Retinal pigment epithelial cell (primary cell): ENCODE measurements at regions not wholly inside any gene's neighbourhood (a gene's known extent, or its start where the extent isn't known, plus 50 kb on each side); places are given as distances from the start of the nearest gene placed in this dataset.

Source experiments
- DNase-seq: peaks from one replicate; pipeline ENCODE4 v3.0.0-alpha.2; 2010; ENCODE audit warnings: low read depth
- H3K4me3 ChIP-seq: 2 replicates; pipeline ENCODE4 v1.5.1; 2011; ENCODE audit warnings: mild to moderate bottlenecking, low read length, control low read depth, moderate library complexity
- TF ChIP-seq, protein P1 (sequence below): conservative IDR thresholded peaks from 2 replicates; pipeline ENCODE4 v1.5.1; 2011; ENCODE audit warnings: low read depth, low read length, control low read depth, inconsistent platforms

DNA sequence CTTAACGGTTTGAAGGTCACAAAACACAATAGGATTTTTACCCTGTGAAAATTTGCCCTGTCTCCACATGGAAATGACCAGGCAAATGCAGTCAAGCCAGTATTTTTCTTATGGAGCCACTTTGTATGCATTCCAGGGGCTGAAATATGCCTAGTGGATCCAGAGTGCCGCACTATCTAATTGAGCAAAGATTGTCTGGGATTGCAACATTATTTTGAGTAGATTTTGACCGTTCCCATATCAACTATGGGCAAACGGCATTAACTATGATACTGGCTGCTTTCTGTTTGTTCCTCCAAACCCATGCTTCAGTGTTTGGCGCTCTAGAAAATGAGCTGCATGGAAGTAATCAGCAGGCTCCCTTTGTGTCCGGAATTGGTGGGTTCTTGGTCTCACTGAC, 223.0 kb downstream of the BTG1 start:
- TF ChIP-seq, protein P1, sequence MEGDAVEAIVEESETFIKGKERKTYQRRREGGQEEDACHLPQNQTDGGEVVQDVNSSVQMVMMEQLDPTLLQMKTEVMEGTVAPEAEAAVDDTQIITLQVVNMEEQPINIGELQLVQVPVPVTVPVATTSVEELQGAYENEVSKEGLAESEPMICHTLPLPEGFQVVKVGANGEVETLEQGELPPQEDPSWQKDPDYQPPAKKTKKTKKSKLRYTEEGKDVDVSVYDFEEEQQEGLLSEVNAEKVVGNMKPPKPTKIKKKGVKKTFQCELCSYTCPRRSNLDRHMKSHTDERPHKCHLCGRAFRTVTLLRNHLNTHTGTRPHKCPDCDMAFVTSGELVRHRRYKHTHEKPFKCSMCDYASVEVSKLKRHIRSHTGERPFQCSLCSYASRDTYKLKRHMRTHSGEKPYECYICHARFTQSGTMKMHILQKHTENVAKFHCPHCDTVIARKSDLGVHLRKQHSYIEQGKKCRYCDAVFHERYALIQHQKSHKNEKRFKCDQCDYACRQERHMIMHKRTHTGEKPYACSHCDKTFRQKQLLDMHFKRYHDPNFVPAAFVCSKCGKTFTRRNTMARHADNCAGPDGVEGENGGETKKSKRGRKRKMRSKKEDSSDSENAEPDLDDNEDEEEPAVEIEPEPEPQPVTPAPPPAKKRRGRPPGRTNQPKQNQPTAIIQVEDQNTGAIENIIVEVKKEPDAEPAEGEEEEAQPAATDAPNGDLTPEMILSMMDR = no peak
- H3K4me3 ChIP-seq = no peak overlapping the region
- DNase-seq = no peak

DNA sequence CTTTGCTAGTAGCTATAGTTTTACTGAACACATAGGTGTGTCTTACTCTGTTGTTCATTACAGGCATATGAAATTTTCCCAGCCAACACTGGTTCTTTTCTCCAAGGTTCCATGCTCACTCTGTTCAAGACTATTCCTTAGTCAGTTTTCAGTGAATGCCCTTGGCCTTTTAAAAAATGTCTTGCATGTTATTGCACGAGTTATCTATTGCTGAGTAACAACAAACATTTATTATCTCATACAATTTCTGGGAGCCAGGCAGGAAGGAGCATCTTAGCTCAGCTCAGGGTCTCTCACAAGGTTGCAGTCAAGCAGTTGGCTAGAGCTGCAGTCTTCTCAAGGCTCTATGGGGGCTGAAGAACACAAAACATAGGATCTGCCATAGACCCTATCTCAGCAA, 223.5 kb downstream of the BTG1 start:
- DNase-seq = no peak
- TF ChIP-seq, protein P1 = no peak
- no peak overlapping the region for H3K4me3 ChIP-seq

DNA sequence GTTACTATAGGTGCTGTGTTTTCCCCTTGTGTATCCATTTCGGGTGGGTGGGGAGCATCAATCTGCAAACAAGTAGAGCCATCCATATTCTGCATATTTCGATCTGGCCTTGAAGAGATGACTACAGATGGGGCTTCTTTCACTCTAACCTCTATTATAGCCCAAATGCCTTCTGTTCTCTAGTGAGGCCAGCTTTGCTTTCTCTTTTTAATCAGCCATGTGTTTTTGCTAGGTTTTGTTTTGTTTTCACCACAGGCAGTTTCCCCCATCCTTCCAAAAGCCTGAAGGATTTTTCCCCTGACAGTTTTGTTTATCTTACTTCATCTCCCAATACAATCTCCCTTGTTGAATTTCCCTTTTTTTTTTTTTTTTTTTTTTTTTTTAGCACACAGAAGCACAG, 224.1 kb downstream of the BTG1 start:
- DNase-seq = no peak
- TF ChIP-seq, protein P1 = no peak
- no peak overlapping the region for H3K4me3 ChIP-seq

DNA sequence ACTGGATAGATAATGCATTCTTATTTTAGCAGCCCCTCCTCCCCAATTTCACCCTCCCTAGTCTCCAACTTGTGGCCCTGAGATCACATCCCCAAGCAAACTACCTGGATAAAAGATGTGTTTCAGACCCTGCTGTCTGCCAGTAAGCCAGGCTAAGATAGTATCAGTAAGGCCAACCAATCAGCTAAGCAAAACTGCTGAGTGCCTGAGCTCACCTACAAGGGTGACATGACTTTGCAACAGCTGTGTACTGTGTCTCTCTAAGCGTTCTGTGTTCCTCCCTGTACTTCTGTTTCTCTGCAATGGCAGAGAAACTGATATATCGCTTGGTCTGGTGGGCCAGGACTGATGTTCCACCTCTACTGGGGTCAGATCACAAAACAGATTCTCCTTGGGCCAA, 224.9 kb downstream of the BTG1 start:
- H3K4me3 ChIP-seq = no peak overlapping the region
- no peak for DNase-seq
- TF ChIP-seq, protein P1 = no peak

DNA sequence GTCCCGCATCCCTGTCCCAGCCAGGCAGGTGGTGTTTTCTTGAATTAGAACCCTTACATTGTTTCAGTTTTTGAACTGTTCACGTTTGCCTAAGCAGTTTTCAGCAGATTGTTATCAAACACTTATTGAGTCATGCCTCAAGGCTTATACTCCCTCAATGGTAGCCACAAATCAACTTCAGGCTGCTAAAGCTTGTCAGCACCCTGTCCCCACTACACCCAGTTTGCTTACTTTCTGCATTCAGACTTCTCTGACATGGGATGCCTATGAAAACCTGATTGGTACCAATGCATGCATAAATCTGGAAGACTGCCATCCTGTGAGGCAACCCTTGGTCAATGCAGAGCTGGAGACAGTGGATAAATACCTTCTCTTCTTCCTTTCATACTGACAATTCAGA, 225.4 kb downstream of the BTG1 start:
- TF ChIP-seq, protein P1 = no peak
- peak; percentile 46 for DNase-seq
- H3K4me3 ChIP-seq = no peak overlapping the region

DNA sequence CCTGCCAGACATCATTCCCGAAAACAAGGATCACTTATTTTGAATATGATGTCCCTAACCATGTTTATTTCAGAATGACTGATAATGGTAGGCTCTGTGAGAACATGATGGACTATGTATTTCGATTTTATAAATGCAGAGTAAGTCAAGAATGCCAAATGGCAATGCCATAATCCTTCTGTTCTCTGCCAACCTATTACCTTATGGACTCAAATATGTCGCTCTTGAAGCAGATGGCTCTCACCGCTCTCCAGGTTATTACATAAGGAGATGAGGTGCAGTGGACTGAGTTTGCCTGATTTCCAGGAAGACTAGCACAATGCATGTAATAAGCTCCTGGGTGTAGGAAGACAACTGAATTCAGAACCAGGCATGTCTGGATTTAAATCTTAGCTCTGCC, 227.2 kb downstream of the BTG1 start:
- TF ChIP-seq, protein P1 = no peak
- H3K4me3 ChIP-seq = no peak overlapping the region
- no peak for DNase-seq

DNA sequence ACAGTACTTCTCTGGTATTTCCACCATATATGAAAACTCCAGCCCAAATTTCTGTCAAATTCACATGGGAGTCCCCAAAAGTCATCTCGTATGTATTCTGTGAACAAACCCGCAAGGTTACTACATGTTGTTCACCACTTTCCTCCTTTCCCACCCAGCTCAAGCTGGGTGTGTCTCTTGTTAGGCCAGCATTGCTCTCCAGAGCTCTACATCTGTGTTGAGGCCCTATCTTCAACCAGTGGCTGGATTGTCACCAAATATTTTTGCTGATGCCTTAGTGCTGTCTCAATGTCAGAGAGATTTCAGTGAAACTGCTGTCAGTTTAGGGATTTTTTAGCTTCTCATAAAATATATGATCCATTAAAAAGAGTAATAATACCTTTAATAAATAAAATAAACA, 230.9 kb downstream of the BTG1 start:
- DNase-seq = no peak
- H3K4me3 ChIP-seq = no peak overlapping the region
- TF ChIP-seq, protein P1 = no peak
